Fibroblast of skin of scalp (primary cell): ENCODE measurements at regions not wholly inside any gene's neighbourhood (a gene's known extent, or its start where the extent isn't known, plus 50 kb on each side); places are given as distances from the start of the nearest gene placed in this dataset.
A peak's percentile ranks its signal among the peaks of the same experiment; 100 is the strongest.

Experiments used
- DNase-seq: peaks from one replicate; pipeline ENCODE4 v3.0.0-alpha.2; 2013

DNA sequence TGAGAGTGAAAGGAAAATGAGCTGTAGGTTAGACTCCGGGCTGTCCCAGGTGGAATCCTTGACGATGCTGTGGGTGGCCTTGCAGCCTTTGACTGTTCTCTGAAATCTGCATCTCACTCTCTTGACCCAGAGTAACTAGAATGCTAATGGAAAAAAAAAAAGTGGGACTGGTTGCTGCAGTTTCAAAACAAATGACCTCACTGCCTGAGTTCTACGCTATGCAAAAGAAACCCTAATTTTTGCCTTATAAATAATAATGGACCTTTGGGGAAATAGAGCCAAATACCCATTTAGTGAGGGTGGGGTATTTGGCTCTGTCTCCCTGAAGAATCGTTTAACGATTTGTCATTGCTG is 309.7 kb upstream of the C2CD4B start:
- DNase-seq, result no peak

DNA sequence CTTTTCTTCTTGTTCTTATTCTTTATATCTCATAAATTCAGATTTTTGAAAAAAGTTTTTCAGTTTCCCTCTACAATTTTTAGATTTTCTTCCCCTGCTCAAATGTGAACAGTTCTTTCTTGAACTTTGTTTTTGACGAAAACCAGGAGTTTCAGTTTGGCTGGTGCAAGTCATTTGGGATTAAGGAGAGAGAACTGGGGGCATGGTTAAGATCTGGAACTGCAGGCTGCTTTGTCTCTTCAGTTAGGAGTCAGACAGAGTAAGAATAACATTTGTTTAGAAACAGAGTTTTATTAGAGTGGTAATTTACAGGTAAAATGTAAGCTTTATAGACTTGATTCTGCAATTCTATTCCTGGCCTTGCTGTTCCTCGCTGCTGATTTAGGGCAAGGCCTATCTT is 310.5 kb upstream of the C2CD4B start:
- no peak for DNase-seq

DNA sequence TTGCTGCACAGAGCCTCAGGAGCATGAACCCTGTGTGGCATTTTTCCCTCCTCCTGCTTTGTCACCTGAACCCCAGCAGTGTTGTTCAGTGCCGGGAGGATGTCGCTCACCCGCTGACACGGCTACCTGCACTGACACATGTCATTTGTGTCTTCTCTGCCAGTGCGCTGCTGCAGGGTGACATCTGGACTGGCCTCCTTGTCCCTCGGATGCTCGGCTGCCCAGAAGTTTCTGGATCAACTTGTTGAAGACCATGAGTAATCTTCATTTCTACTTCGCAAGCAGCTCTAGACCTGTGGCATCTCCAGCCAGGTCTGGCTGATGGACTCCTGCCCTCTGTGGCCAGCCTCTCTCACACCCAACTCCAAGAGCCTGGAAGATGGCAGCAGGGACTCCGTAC is 311.1 kb upstream of the C2CD4B start:
- DNase-seq, result no peak

DNA sequence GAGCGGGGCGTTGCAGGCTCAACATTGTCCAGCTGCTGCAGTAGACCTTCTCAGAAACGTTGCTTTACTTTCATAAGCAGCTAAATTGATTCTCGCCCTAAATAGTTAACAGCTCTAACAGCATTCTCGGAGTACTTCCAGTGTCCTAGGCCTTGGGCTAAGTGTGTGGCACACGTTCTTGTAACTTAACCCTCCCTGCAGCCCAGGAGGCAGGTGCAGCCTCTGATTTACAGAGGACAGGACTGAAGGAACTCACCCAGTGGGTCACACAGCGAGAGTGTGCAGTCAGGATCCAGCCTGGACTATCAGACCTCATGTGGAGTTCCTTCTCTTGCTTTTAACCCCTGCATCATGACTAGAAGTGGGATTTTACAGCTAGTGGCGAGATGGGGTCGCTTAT is 312.8 kb upstream of the C2CD4B start:
- no peak for DNase-seq

- peak; percentile 62 for DNase-seq
These were observed 317.8 kb upstream of the C2CD4B start for GRCh38 chr15:62482785-62483429.

- no peak for DNase-seq
These were observed 318.7 kb upstream of the C2CD4B start for GRCh38 chr15:62483814-62484213.

GRCh38 chr15:62485170-62485720 is 320.2 kb upstream of the C2CD4B start:
- no peak for DNase-seq

- peak; percentile 78 for DNase-seq
These were observed 321.0 kb upstream of the C2CD4B start for GRCh38 chr15:62486041-62486440.

- peak; percentile 48 for DNase-seq
These were observed 323.3 kb upstream of the C2CD4B start for GRCh38 chr15:62488387-62488786.

- DNase-seq, result peak; percentile 63
These were observed 326.6 kb upstream of the C2CD4B start for GRCh38 chr15:62491642-62492041.

DNA sequence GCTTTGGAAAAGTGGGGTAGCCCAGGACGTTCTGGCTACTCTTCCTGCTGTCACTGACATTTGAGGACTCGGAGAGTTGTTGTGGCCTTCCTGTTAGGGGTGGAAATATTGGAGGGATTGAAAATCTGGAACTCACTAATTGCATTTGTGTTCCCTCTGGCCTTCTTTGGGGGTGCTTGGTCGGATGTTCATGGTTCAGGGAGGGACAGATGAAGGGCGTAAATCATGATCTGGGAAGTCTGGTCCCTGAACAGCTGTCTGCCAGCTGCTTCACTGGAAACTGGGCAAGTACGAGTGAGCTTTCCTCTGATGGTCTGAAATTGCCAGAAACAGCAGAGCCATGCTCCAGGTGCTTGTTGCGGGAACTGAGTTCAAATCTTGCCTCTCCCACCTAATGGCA is 327.8 kb upstream of the C2CD4B start:
- no peak for DNase-seq

DNA sequence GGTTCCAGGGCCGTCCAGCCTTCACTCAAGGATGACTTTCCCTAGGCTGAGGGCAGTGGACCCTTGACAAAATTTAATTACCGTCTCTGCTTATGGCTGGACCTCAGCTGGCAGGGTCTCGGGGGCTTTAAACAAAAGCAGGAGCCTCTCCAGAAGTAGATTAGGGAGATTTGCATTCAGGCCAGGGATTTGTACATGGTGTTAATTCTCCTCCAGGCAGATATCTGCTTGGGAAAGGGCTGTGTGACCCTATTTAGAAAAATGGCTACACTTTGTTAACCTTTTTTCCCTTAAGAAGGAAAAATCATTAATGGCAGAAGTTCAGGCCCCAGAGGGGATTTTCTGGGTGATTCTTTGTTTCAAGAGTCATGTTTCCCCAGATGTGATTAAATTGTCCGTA is 329.1 kb upstream of the C2CD4B start:
- no peak for DNase-seq

DNA sequence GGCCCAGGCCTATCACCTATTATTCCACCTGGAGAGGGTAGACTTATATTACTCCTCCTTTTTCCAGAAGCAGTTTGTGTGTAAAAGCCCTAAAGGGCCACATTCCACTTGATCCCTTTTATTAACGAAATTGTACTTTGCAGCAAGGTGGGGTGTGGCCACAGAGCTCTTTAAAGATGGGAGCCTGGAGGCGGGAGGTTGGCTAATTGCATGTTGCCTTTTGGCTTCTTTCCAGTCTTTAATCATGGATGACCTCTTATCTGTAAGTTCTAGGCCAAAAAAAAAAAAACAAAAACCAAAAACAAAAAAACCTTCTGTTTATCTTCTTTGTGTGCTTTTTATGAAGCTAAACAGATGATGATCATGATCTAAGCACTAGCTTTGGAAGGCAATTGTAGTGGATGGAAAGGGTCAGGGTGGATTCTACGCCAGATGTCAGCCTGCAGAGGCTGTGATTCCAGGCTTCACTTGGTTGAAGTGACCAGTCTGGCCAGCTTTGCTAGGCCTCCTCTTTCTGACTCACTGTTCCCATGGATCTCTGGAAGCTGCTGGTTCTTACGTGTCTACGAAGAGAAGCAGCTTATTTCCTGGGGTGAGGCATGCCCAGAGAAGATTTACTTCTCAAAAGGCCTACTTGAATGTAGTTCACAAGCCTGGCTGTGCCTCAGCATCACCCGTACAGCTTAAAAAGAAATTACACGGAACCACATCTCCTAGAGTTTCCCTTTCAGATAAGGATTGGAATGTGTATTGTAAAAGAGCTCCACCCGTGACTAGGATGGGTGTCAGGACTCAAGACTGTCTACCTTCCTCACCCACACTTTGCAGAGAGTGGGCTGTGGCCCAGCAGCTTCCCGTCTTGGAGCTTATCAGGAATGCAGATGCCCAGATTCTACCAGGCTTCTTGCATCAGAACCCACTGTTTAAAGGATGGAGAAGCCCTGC is 330.9 kb upstream of the C2CD4B start:
- peak; percentile 46 for DNase-seq

DNA sequence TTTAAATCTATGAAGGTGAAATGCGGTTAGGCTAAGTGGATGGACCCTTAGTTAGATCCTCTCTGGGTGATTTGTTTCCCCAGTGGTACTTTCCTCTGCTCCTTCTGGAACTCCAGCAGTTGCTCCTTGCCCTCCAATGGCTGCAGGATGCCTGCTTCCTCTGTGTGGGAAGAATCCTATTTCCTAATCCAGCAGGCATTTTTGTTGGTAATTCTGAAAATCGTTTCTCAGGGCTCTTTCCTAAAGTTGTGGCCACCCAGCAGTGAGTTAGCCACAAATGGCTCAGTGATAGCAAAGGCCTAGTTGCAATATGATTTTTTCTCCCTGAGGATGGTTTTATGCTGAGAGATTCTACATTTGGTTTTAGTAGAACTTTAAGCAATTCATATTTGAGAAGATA is 332.3 kb upstream of the C2CD4B start:
- DNase-seq, result peak; percentile 58

DNA sequence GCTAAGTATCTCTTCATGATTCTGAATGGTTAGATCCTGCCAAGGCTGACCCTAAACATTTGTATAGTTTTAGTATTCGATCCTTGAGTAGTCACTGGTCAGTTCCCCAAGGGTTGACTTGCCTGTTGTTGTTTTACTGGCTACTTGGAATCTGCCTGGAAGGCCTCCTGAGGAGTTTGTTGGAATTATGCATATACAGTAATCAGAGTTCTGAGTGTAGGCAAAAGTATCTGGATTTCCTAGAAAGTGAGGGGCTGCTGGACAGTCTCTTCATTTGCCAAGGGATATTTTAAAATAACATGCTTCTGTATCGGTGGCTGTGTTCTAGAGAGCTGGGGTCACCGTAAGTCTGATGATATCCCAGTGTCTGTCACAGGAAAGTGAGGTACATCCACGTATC is 333.2 kb upstream of the C2CD4B start:
- DNase-seq, result no peak

- peak; percentile 40 for DNase-seq
These were observed 333.6 kb upstream of the C2CD4B start for GRCh38 chr15:62498712-62499111.

DNA sequence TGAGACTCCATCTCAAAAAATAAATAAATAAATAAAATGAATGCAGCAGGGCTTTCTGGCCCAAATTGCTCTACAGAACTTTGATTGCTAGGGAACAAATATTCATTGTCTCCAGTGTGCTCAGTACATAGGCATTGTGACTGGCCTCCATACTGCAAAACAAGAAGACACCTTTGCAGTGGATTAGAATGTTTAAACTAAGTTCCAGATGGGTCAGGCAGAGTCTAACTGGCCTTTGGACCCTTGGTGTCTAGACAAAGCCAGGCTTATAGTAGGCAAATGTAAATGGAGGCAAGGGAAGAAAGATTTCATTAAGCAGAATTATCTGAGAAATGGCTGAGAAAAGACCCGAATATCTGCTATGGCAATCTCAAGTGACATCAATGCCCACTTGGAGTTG is 335.2 kb upstream of the C2CD4B start:
- DNase-seq, result no peak

DNA sequence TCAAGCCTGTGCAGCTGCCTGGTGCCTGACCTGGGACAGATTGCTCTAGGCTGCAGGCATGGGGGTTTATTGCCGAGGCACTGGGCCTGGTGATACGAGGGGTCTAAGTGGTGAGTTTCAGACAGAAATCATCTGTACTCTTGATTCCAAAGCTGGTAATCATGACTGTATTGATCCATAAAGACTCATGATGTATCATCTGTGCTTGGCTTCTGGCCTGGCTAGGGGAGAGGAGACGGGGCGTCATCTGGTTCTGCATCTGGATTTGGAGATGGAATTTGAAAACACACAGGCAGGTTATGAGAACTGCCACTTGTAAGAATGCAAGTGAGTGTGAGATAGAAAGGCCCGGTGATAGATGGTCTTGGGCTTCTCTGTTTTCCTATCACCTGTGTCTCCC is 337.4 kb upstream of the C2CD4B start:
- no peak for DNase-seq

- DNase-seq, result peak; percentile 56
These were observed 338.4 kb upstream of the C2CD4B start for GRCh38 chr15:62503451-62503850.

GRCh38 chr15:62505762-62506161 is 340.7 kb upstream of the C2CD4B start:
- DNase-seq, result no peak

- peak; percentile 81 for DNase-seq
These were observed 341.2 kb upstream of the C2CD4B start for GRCh38 chr15:62506217-62506805.

- DNase-seq, result no peak
These were observed 344.4 kb upstream of the C2CD4B start for GRCh38 chr15:62509395-62509958.

GRCh38 chr15:62510791-62511190 is 345.7 kb upstream of the C2CD4B start:
- DNase-seq, result no peak
